Ovary (tissue), 3 donors: ENCODE measurements at regions not wholly inside any gene's neighbourhood (a gene's known extent, or its start where the extent isn't known, plus 50 kb on each side); places are given as distances from the start of the nearest gene placed in this dataset.

Source experiments
- CTCF ChIP-seq, 3 donors: fragments of 450-650 bp in 2 of 3; fragments of 200-600 bp in 1 of 3; IDR thresholded peaks; one replicate each; pipeline versions ENCODE4 v1.5.1 to v1.8.0; 2016 to 2022; ENCODE audit warnings: antibody characterized with exemption in 3 of 3, mild to moderate bottlenecking in 1 of 3
- EP300 ChIP-seq: sonication (generic); formaldehyde crosslinking; IDR thresholded peaks from one replicate; pipeline ENCODE4 v1.6.1; 2017; ENCODE audit warnings: antibody characterized with exemption
- POLR2A ChIP-seq: fragments of 450-650 bp; IDR thresholded peaks from one replicate; pipeline ENCODE4 v1.6.1; 2017; ENCODE audit warnings: antibody characterized with exemption, mild to moderate bottlenecking, moderate library complexity
- donor health status: DM: no; HTN: no; CAD: no.

- TF ChIP-seq CTCF (IDR thresholded peaks at IDR 0.05), result no peak
- no peak for TF ChIP-seq POLR2A
- no peak for TF ChIP-seq EP300
These were observed 171.2 kb downstream of the CCDC59 start for GRCh38 chr12:82187011-82187410.
